GM18909 (cell line): ENCODE measurements at regions not wholly inside any gene's neighbourhood (a gene's known extent, or its start where the extent isn't known, plus 50 kb on each side); places are given as distances from the start of the nearest gene placed in this dataset.

Experiments used
- ATAC-seq: cut with Tn5 transposase; IDR thresholded peaks from one replicate; pipeline ENCODE4 v1.9.1; 2021; ENCODE audit warnings: mild to moderate bottlenecking; ENCODE audit not compliant: unreplicated experiment, poor library complexity

- ATAC-seq: no peak
Observed at GRCh38 chr12:115860619-115861018, 416.9 kb downstream of the MED13L start.

DNA sequence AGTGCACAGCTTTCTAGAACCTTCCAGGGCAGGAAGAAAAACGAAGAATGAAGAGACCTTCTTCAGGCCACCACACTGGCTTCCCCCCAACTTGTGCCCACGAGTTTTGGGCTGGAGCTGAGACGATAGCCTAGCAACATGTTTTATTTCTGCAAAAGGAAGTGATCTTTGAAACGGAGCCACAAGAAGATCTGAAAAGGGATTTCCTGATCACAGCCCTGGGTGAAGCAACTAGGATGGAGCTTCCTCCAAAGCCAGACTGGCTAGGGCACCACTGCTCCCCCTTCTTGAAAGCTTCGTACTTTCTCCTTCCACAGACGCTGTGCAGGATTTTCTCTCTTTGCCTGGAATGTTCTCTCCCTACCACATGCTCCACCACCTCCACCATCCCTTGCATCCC, 418.3 kb downstream of the MED13L start:
- ATAC-seq: no peak

DNA sequence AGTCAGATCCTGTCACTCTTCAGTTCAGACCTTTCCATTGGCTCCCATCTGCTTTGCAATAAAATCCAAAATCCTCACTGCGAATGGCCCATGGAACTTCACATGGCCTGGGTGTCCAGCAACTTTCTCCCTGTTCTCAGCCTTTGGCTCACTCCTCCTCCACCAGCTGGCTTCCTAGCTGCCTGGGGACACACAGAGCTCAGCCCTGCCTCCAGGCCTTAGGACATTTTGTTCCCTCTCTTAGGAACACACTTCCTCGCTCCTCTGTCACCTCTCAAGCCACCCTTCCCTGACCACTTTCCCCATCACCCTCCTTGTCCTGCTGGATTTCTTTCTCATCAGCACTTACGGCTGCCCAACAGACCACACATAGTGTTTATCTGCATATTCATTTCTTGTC, 419.6 kb downstream of the MED13L start:
- no peak for ATAC-seq

DNA sequence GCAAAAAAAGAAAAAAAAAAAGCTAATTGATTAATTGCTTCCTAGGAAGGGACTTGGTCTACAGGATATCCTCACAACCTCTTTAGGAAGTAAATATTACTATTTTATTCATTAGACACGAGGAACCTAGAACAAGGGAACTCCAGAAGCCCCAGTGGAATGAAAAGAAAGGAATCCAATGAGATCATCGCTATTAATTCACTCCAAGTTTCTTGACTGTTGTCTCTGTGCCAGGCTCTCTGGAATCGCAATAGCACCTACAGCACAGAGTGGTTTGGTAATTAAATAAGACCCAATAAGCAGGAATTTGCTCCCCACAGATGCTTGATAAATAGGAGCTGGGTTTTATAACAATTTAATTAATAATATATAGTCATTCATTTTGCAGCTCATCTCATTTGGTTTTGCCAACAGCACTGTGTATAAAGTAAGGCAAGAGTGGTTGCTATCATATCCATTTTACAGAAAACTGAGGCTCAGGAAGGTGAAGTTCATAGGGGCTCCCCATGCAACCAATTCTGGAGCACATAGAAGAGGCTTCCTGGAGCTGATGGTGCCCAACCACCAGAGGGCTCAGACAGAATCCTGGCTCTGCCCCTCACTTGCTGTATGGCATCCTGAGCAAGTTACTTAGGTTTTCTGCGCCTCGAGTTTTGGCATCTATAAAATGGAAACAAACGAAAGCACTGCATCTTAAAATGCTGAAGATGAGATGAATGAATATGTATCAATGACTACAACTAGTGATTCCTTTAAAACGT, 420.2 kb downstream of the MED13L start:
- no peak for ATAC-seq

- no peak for ATAC-seq
Observed at GRCh38 chr12:115852054-115852453, 425.4 kb downstream of the MED13L start.

DNA sequence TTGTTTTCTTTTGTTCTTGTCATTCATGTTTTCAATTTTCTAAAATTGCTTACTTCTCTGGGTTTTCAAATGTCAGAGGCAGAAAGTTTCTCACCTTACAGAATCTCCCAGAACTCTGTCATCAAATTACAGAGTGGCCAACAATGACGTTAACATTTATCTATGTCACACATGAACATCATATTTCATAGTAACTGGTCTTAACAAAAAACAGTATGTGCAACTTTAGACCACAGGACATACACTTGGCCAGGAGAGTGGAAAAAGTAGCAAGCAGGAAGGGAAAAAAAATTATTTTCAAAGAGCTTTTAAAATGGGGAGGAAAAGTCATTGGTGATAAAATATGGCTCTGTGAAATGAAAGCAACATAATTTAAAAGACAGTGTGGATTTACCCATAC, 426.5 kb downstream of the MED13L start:
- ATAC-seq: no peak

- no peak for ATAC-seq
Observed at GRCh38 chr12:115849262-115849943, 428.1 kb downstream of the MED13L start.

DNA sequence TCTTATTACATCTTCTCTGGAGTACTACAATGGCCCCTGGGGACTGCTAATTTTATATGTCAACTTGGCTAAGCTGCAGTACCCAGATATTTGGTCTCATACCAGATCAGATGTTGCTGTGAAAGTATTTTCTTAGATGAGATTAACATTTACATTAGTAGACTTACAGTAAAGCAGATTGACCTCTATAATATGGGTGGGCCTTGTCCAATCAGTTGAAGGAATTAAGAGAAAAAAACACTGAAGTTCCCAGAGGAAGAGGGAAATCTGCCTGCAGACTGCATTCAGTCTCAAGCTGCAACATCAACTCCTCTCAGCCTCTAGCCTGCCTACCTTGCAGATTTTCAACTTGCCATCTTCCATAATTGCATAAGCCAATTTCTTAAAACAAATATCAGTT, 430.1 kb downstream of the MED13L start:
- no peak for ATAC-seq

GRCh38 chr12:115846516-115846915, 431.0 kb downstream of the MED13L start:
- ATAC-seq: no peak

GRCh38 chr12:115840159-115840558, 437.3 kb downstream of the MED13L start:
- ATAC-seq: no peak

- ATAC-seq: no peak
Observed at GRCh38 chr12:115838952-115839351, 438.5 kb downstream of the MED13L start.

GRCh38 chr12:115837220-115837619, 440.3 kb downstream of the MED13L start:
- ATAC-seq: no peak

DNA sequence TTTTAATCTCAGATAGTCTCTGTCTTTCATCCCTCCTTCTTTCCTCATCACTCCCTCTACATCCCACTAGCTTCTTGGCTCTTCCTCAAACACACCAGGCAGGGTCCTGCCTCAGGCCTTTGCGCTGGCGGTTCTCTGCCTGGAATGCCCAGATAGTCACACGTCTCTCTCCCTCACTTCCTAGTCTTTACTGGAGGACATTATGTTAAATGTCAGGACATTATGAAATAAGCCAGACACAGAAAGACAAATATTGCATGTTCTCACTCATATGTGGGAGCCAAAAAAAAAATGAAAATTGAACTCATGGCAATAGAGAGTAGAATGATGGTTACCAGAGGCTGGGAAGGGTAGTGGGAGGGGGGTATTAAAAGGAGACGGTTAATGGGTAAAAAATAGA, 442.0 kb downstream of the MED13L start:
- no peak for ATAC-seq

DNA sequence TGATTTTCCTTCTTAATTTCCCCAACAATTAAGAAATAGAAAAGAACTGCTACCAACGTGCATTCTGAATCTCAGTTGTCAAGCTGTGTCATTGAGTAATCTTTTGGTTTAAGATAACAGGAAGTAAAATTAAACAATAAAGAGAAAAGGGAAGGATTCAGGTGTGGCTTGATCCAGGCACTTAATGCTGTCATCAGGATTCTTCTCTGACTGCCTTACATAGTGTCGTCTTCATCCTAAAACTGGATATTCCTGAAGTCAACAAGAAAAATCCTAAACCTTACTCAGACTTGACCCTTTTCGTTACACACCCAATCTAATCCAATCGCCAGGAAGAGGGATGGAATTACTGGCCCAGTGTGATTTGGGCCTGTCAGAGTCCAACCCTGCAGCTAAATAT, 443.8 kb downstream of the MED13L start:
- no peak for ATAC-seq

DNA sequence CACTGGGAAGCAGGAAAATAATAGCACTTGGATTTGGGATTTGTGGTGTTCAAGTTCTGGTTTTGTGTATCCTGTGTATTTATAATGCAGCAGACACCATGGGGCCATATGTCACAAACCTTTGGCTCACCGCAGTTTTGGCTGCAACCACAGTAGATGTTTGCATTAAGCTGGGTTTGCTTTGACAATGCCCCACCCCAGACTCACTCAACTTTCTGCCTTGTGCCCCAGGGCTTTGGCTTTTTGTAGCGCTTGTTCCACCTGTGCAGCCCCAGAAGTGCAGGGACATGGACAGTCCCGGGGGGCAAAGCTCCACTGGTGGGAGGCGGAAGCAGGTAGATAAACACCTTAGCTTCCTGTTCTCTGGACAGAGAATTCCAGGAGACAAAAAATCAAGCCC, 446.9 kb downstream of the MED13L start:
- no peak for ATAC-seq

- ATAC-seq: no peak
Observed at GRCh38 chr12:115830070-115830469, 447.4 kb downstream of the MED13L start.

GRCh38 chr12:115828168-115828567, 449.3 kb downstream of the MED13L start:
- ATAC-seq: no peak

GRCh38 chr12:115824936-115825602, 452.4 kb downstream of the MED13L start:
- ATAC-seq: no peak

DNA sequence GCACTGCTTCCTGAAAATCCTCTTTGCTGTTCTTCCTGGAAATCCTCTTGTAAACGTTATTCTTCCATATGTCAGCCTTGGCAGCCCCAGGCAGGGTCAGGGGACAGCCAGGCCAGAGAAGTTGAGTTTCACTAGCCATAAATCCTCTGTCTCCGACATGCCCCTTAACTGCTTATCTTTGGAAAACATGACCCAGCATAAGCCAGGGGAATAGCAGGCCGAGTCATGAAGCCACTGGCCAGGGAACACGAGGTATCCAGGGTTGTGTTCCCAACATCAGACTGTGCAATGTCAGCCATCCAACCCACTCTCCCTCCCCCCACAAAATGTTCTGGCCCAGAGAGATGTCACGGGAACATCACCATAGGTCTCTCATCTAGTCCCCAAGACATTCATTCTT, 453.9 kb downstream of the MED13L start:
- ATAC-seq: no peak

GRCh38 chr12:115820656-115821055, 456.8 kb downstream of the MED13L start:
- no peak for ATAC-seq

DNA sequence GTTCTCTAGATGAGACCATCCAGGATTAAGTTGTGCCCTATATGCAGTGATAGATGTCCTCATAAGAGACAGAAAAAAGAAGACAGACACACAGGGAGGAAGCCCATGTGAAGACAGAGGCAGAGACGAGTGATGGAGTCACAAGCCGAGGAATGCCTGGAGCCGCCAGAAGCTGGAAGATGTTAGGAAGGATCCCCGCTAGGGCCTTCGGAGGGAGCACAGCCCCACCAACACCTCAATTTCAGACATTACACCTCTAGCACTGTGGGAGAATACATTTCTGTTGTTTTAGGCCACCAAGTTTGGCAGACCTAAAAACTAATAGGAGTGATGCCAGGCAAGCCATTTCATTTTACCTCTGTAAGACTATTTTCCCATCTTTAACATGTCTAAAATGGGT, 458.5 kb downstream of the MED13L start:
- no peak for ATAC-seq
